H1 (cell line): ENCODE measurements at regions not wholly inside any gene's neighbourhood (a gene's known extent, or its start where the extent isn't known, plus 50 kb on each side); places are given as distances from the start of the nearest gene placed in this dataset.

Experiments used
- BRCA1 ChIP-seq: IDR thresholded peaks from 2 replicates; pipeline ENCODE4 v1.6.1; 2012; ENCODE audit warnings: low read depth, low read length, improper control_type of control experiment
- CHD7 ChIP-seq: fragments of 300-600 bp; sonication (generic); IDR thresholded peaks from 2 replicates; pipeline ENCODE4 v1.7.1; 2012; ENCODE audit warnings: low read length, moderate library complexity, mild to moderate bottlenecking, inconsistent platforms; ENCODE audit not compliant: insufficient replicate concordance
- KDM5A ChIP-seq: fragments of 200-600 bp; IDR thresholded peaks from 2 replicates; pipeline ENCODE4 v1.7.1; 2012; ENCODE audit warnings: mild to moderate bottlenecking, low read length, inconsistent platforms, mixed read lengths
- NANOG ChIP-seq: IDR thresholded peaks from 2 replicates; pipeline ENCODE4 v1.6.1; 2011; ENCODE audit warnings: low read length, low read depth, mild to moderate bottlenecking, inconsistent platforms; ENCODE audit not compliant: insufficient read depth, poor library complexity, severe bottlenecking
- POLR2A ChIP-seq, 2 experiments: IDR thresholded peaks; 1 replicate in 1 of 2; 2 replicates in 1 of 2; pipeline ENCODE4 v1.6.1; 2011; ENCODE audit warnings: low read depth in 2 of 2, low read length in 2 of 2, mild to moderate bottlenecking in 2 of 2; ENCODE audit errors: control extremely low read depth in 1 of 2
- RFX5 ChIP-seq: IDR thresholded peaks from 2 replicates; pipeline ENCODE4 v1.6.1; 2011; ENCODE audit warnings: low read depth, low read length, improper control_type of control experiment, borderline replicate concordance
- SIN3A ChIP-seq, 2 experiments: IDR thresholded peaks in 1 of 2; conservative IDR thresholded peaks in 1 of 2; 2 replicates each; pipeline ENCODE4 v1.6.1; 2011 to 2012; ENCODE audit warnings: low read length in 2 of 2, improper control_type of control experiment in 1 of 2, low read depth in 1 of 2, mild to moderate bottlenecking in 1 of 2
- YY1 ChIP-seq: IDR thresholded peaks from 2 replicates; pipeline ENCODE4 v1.6.1; 2011; ENCODE audit warnings: low read depth, mild to moderate bottlenecking, low read length
- TF ChIP-seq, protein P1 (sequence below): IDR thresholded peaks from 2 replicates; pipeline ENCODE4 v1.6.1; 2011; ENCODE audit warnings: low read depth, mild to moderate bottlenecking, low read length; ENCODE audit not compliant: insufficient read depth

DNA sequence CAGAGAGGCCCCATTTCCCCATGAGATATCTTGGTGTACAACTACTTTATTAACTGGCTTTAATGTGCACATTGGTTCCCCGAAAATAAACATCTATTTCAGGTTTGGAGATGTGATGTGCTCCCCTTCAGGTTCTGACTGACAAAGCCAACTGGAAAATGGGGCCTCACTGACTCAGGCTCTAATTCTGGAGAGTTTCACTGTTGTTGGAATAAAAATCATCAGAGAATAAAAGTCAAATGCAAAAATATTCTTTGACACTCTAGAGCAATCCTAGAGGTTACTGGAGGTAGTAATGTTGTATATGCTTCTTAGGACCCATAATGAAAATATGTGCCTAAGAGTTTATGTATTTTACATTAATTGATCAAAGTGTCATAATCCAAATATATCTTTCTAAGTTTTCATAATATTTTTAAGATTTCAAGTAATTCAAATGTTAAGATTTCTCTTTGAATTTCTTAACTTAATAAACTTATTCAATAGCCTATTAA is 189.9 kb upstream of the COL3A1 start (continued):
- no peak for TF ChIP-seq CHD7
- no peak for TF ChIP-seq KDM5A
- TF ChIP-seq YY1: no peak
- no peak for TF ChIP-seq NANOG
- TF ChIP-seq POLR2A (IDR thresholded peaks at IDR 0.05; ENCODE audit: control extremely low read depth in 1 of 2, low read depth in 2 of 2, low read length in 2 of 2): no peak
- no peak for TF ChIP-seq SIN3A (conservative IDR thresholded peaks at IDR 0.05 in 1 of 2, IDR thresholded peaks at IDR 0.05 in 1 of 2; ENCODE audit: low read depth in 1 of 2, low read length in 2 of 2)
- TF ChIP-seq BRCA1: no peak
- TF ChIP-seq RFX5: no peak
- TF ChIP-seq, protein P1, sequence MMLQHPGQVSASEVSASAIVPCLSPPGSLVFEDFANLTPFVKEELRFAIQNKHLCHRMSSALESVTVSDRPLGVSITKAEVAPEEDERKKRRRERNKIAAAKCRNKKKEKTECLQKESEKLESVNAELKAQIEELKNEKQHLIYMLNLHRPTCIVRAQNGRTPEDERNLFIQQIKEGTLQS: no peak
